HG03039 (cell line): ENCODE measurements at regions not wholly inside any gene's neighbourhood (a gene's known extent, or its start where the extent isn't known, plus 50 kb on each side); places are given as distances from the start of the nearest gene placed in this dataset.
"Not testable (repeated sequence)": the region's sequence is repeated elsewhere in the genome, so short reads cannot be mapped to it uniquely, and the experiment has no call there.

Source experiments
- ATAC-seq: cut with Tn5 transposase; IDR thresholded peaks from one replicate; pipeline ENCODE4 v1.9.1; 2021; ENCODE audit warnings: mild to moderate bottlenecking, moderate library complexity; ENCODE audit not compliant: unreplicated experiment

- no peak for ATAC-seq
Measured at GRCh38 chr21:36591326-36591970, 107.5 kb upstream of the SIM2 start.

GRCh38 chr21:36596174-36596573 lies 102.7 kb upstream of the SIM2 start:
- ATAC-seq, result no peak

- no peak for ATAC-seq
Measured at GRCh38 chr21:36601362-36601761, 97.6 kb upstream of the SIM2 start.

- ATAC-seq, result no peak
Measured at GRCh38 chr21:36602735-36603134, 96.2 kb upstream of the SIM2 start.

GRCh38 chr21:36603221-36603620 lies 95.7 kb upstream of the SIM2 start:
- ATAC-seq, result no peak

- no peak for ATAC-seq
Measured at GRCh38 chr21:36605426-36605825, 93.5 kb upstream of the SIM2 start.

- ATAC-seq, result no peak
Measured at GRCh38 chr21:36606287-36606982, 92.5 kb upstream of the SIM2 start.

GRCh38 chr21:36606983-36607325 lies 92.0 kb upstream of the SIM2 start:
- ATAC-seq, result no peak

GRCh38 chr21:36608041-36608896 lies 90.6 kb upstream of the SIM2 start:
- ATAC-seq, result no peak

GRCh38 chr21:36608897-36609225 lies 90.1 kb upstream of the SIM2 start:
- ATAC-seq, result no peak

- no peak for ATAC-seq
Measured at GRCh38 chr21:36609654-36610053, 89.3 kb upstream of the SIM2 start.

GRCh38 chr21:36610201-36610600 lies 88.7 kb upstream of the SIM2 start:
- no peak for ATAC-seq

GRCh38 chr21:36610935-36611334 lies 88.0 kb upstream of the SIM2 start:
- no peak for ATAC-seq

- ATAC-seq, result no peak
Measured at GRCh38 chr21:36611379-36611778, 87.5 kb upstream of the SIM2 start.

GRCh38 chr21:36613059-36613458 lies 85.9 kb upstream of the SIM2 start:
- ATAC-seq, result no peak

- ATAC-seq, result no peak
Measured at GRCh38 chr21:36613554-36613953, 85.4 kb upstream of the SIM2 start.

GRCh38 chr21:36615274-36615964 lies 83.5 kb upstream of the SIM2 start:
- ATAC-seq, result no peak

- ATAC-seq, result not testable (repeated sequence)
Measured at GRCh38 chr21:36616773-36617172, 82.1 kb upstream of the SIM2 start.

GRCh38 chr21:36621794-36622193 lies 77.1 kb upstream of the SIM2 start:
- not testable (repeated sequence) for ATAC-seq

GRCh38 chr21:36624105-36624504 lies 74.8 kb upstream of the SIM2 start:
- ATAC-seq, result no peak

- ATAC-seq, result no peak
Measured at GRCh38 chr21:36626791-36627190, 72.1 kb upstream of the SIM2 start.
